T-helper 9 cell (primary cell): ENCODE measurements at regions not wholly inside any gene's neighbourhood (a gene's known extent, or its start where the extent isn't known, plus 50 kb on each side); places are given as distances from the start of the nearest gene placed in this dataset.

Experiments
- DNase-seq: peaks from one replicate; pipeline ENCODE4 v3.0.0-alpha.2; 2020

GRCh38 chr5:152269533-152269932, 135.5 kb downstream of the NMUR2 start:
- no peak for DNase-seq

GRCh38 chr5:152264645-152265254, 140.3 kb downstream of the NMUR2 start:
- no peak for DNase-seq

- no peak for DNase-seq
These were observed 142.4 kb downstream of the NMUR2 start for GRCh38 chr5:152262667-152263066.

GRCh38 chr5:152260940-152261339, 144.1 kb downstream of the NMUR2 start:
- no peak for DNase-seq

GRCh38 chr5:152259702-152260101, 145.4 kb downstream of the NMUR2 start:
- no peak for DNase-seq

GRCh38 chr5:152256580-152256979, 148.5 kb downstream of the NMUR2 start:
- no peak for DNase-seq

- DNase-seq, result no peak
These were observed 149.7 kb downstream of the NMUR2 start for GRCh38 chr5:152255411-152255810.

GRCh38 chr5:152247850-152248385, 157.2 kb downstream of the NMUR2 start:
- DNase-seq, result no peak

GRCh38 chr5:152246401-152246800, 158.7 kb downstream of the NMUR2 start:
- DNase-seq, result no peak

GRCh38 chr5:152237531-152237930, 167.5 kb downstream of the NMUR2 start:
- no peak for DNase-seq

GRCh38 chr5:152226191-152226590, 178.9 kb downstream of the NMUR2 start:
- no peak for DNase-seq

GRCh38 chr5:152221721-152222629, 183.1 kb downstream of the NMUR2 start:
- DNase-seq, result no peak

- DNase-seq, result no peak
These were observed 186.4 kb downstream of the NMUR2 start for GRCh38 chr5:152218694-152219093.

- DNase-seq, result no peak
These were observed 199.3 kb downstream of the NMUR2 start for GRCh38 chr5:152205804-152206203.

GRCh38 chr5:152202321-152202720, 202.8 kb downstream of the NMUR2 start:
- no peak for DNase-seq

- DNase-seq, result no peak
These were observed 211.5 kb downstream of the NMUR2 start for GRCh38 chr5:152193391-152194107.

- DNase-seq, result no peak
These were observed 216.8 kb downstream of the NMUR2 start for GRCh38 chr5:152188251-152188650.

- DNase-seq, result no peak
These were observed 217.4 kb downstream of the NMUR2 start for GRCh38 chr5:152187668-152188067.

- DNase-seq, result no peak
These were observed 219.4 kb downstream of the NMUR2 start for GRCh38 chr5:152185547-152186245.

GRCh38 chr5:152184266-152184665, 220.8 kb downstream of the NMUR2 start:
- DNase-seq, result no peak

- DNase-seq, result no peak
These were observed 223.6 kb downstream of the NMUR2 start for GRCh38 chr5:152181461-152181860.

- DNase-seq, result no peak
These were observed 226.8 kb downstream of the NMUR2 start for GRCh38 chr5:152178350-152178699.
